ENCODE measurements at regions not wholly inside any gene's neighbourhood (a gene's known extent, or its start where the extent isn't known, plus 50 kb on each side); places are given as distances from the start of the nearest gene placed in this dataset.
"Not testable (repeated sequence)": the region's sequence is repeated elsewhere in the genome, so short reads cannot be mapped to it uniquely, and the experiment has no call there.

DNA sequence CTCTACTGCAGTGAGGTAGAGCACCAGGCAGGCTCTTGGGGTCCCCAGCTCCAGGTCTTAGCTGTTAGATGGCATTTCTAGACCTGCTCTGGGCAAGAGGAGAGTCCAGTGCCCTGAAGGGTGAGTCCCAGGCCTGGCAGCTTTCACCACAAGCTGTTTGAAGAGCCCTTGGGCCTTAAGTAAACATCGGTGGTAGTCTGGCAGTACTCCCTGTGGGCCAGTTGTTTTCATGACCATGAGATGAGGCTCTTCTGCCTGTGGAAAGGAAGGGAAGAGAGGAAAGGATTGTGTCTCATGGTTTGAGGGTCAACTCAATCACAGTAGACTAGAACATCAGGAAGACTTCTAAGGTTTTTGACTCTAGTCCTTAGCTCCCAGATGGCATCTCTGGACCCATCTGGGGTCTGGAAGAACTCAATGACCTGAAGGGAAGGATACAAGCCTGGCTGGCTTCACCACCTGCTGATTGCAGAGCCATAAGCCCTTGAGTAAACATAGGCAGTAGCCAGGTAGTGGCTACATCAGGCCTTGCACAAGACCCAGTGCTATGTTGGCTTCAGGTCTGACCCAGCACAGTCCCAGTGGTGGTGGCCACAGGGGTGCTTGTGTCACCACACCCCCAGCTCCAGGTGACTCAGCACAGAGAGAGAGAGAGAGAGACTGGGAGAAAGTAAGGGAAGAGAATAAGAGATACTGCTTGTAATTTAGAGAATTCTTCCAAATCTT is 114.3 kb upstream of the PCSK5 start:
- no peak for DNase-seq (ENCODE audit: low read depth in 2 of 2)

GRCh38 chr9:75780185-75780584 is 110.3 kb upstream of the PCSK5 start:
- no peak for DNase-seq (ENCODE audit: low read depth in 2 of 2)

GRCh38 chr9:75788006-75788634 is 102.4 kb upstream of the PCSK5 start:
- DNase-seq (ENCODE audit: low read depth in 2 of 2): no peak

DNA sequence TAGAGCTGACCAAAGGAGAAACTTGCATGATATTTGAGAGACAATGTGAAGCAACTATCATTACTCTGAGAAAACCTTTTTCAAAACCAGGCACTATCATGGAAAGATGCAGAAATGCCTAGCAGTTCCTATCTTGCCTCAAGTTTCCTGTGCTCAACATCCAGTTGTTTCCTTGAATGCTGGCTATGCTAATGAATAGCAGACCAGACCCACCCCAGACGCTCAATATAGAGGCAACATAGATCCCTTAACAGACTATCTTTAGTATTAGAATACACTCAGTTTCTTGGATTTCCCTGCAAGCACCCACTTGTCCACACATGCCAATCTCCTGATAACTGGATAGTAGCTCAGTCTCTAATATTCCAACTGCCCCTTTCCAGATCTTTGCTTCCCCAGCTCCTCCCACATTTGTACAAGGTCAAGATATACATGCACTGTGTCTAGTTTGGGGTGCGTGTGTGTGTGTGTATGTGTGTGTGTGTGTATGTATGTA is 93.3 kb upstream of the PCSK5 start:
- DNase-seq (ENCODE audit: low read depth in 2 of 2): no peak

- DNase-seq (ENCODE audit: low read depth in 2 of 2): no peak
These were observed 92.0 kb upstream of the PCSK5 start for GRCh38 chr9:75798505-75798904.

- no peak for DNase-seq (ENCODE audit: low read depth in 2 of 2)
These were observed 87.3 kb upstream of the PCSK5 start for GRCh38 chr9:75803130-75803529.

GRCh38 chr9:75810063-75810462 is 80.4 kb upstream of the PCSK5 start:
- DNase-seq (ENCODE audit: low read depth in 2 of 2): no peak

DNA sequence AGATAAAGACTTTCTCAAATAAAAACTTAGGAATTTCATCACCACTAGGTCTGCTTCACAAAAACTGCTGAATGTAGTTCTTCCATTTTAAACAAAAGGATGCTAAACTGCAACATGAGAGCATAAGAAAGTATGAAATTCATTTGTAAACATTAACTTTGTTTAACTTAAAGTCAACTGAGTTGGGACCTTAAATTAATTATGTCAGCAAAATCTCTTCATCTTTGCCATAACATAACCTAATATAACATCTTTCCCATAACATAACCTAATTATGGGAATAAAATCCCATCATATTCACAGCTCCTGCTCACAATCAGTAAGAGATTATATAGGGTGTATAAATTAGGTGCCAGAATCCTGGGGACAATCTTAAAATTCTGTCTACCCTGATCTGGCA is 78.8 kb upstream of the PCSK5 start:
- DNase-seq (ENCODE audit: low read depth in 2 of 2): no peak

DNA sequence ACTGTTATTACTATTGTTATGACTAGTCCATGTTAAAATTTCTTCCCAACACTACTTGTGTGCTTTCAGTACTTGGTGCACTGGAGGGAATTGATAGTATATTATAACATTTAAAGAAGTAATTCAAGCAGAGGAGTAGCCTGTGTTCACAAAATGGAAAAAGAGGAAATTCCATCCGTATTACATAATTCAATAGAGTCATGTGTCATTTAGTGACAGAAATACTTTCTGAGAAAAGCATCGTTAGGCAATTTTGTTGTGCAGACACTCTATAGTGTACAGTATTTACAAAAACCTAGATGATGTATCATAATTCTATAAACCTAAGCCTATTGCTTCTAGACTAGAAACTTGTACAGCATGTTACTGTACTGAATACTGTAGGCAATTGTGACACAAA is 78.3 kb upstream of the PCSK5 start:
- DNase-seq (ENCODE audit: low read depth in 2 of 2): no peak

DNA sequence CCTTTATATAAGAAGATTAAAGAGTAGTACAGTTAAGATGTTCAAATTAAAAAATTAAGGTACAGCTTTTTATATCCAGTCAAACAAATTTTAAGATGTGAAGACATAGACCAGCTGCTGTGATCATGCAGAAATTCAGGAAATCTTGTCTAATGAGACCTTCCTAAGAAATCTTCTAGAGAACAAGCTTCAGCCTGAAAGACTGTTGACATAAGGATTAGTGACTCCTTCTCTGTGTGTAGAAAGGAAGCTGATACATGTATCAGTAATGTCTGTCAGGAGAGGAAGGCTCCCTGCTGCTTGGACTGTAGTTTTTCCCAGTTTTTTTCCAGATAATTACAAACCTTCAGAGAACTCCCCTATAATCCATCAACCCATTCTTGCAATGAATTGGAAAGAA is 75.8 kb upstream of the PCSK5 start:
- DNase-seq (ENCODE audit: low read depth in 2 of 2): no peak

- DNase-seq (ENCODE audit: low read depth in 2 of 2): not testable (repeated sequence)
These were observed 69.9 kb upstream of the PCSK5 start for GRCh38 chr9:75820471-75821115.

- no peak for DNase-seq (ENCODE audit: low read depth in 2 of 2)
These were observed 67.3 kb upstream of the PCSK5 start for GRCh38 chr9:75823151-75823550.

DNA sequence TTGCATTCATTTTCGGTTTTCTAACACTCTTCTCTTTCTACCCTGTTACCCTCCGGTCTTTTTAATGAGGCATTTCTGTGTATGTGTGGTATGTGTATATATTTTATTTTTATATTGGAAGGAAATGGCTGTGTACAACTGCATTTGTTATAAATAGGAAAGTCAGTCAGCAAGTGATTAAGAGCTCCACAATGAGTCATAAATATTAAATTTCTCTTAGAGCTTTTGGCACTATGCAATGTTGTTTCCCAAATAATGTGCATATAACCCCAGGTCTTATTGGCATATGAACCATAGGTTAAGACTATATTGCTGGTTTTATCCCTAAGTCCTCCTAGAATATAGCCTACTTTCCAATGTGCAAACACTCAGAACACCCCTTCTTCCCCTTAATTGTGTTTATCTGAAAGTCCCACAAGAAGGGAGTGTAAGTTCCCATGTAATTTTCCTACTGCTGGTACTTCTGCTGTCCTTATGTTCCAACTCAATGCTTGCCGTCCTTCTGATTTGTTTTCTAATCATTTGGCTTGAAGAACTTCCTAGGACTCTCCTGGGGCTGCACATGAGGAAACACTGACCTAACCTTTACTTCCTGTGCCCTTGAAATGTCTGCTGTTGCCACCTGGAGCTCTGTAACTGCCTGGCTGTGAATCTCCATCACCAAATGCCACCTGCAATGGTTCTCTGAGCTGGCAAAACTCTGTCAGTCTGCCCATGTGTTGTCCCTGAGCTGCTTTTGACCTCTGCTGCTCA is 65.5 kb upstream of the PCSK5 start:
- DNase-seq (ENCODE audit: low read depth in 2 of 2): no peak

DNA sequence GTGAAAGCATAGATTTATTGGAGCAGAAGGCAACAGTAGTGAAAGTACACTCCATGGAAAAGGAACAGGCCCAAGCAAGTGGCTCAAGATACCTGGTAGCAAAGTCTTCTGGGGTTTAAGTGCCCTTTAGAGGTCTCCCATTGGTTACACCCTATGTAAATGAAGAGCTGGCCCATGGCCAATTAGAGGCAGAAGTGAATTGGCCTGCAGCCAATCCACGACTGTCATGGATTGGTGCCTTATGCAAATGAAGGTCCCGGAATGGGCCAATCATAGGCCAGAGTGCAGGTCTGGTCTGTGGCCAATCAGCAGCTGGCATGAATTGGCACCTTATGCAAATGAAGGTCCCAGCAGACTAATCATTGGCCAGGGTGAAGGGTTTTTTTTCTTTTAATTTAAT is 64.2 kb upstream of the PCSK5 start:
- no peak for DNase-seq (ENCODE audit: low read depth in 2 of 2)

DNA sequence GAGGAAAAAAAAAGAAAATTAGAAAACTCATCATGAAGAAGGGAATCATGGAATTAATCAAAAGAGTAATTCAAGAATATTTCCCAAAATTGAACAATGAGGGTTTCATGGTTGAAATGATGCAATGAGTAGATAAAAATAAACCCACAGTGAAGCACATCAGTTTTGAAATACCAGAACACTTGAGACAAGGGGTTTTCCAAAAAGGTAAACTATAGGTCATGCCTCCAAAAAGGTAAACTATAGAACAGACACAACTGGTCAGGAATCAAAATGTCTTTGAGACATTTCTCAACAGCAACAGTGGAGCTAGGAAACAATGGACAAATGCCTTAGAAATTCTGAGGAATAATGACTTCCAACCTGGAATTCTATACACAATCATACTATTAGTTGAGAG is 60.2 kb upstream of the PCSK5 start:
- no peak for DNase-seq (ENCODE audit: low read depth in 2 of 2)

- DNase-seq (ENCODE audit: low read depth in 2 of 2): no peak
These were observed 56.7 kb upstream of the PCSK5 start for GRCh38 chr9:75833778-75834177.

- DNase-seq (ENCODE audit: low read depth in 2 of 2): no peak
These were observed 55.6 kb upstream of the PCSK5 start for GRCh38 chr9:75834878-75835277.
